ENCODE measurements at regions not wholly inside any gene's neighbourhood (a gene's known extent, or its start where the extent isn't known, plus 50 kb on each side); places are given as distances from the start of the nearest gene placed in this dataset.
"Not testable (repeated sequence)": the region's sequence is repeated elsewhere in the genome, so short reads cannot be mapped to it uniquely, and the experiment has no call there.

GRCh38 chr4:187128976-187129375 lies 405.3 kb upstream of the FAT1 start:
- no peak for DNase-seq (ENCODE audit: low read depth)

GRCh38 chr4:187131826-187132225 lies 408.2 kb upstream of the FAT1 start:
- not testable (repeated sequence) for DNase-seq (ENCODE audit: low read depth)

- no peak for DNase-seq (ENCODE audit: low read depth)
These were observed 412.2 kb upstream of the FAT1 start for GRCh38 chr4:187135878-187136277.

- DNase-seq (ENCODE audit: low read depth) = no peak
These were observed 415.5 kb upstream of the FAT1 start for GRCh38 chr4:187139141-187139540.

GRCh38 chr4:187141101-187141500 lies 417.4 kb upstream of the FAT1 start:
- no peak for DNase-seq (ENCODE audit: low read depth)

- DNase-seq (ENCODE audit: low read depth) = no peak
These were observed 425.7 kb upstream of the FAT1 start for GRCh38 chr4:187149229-187149945.

GRCh38 chr4:187157380-187157958 lies 433.8 kb upstream of the FAT1 start:
- DNase-seq (ENCODE audit: low read depth) = no peak

- DNase-seq (ENCODE audit: low read depth) = no peak
These were observed 434.3 kb upstream of the FAT1 start for GRCh38 chr4:187158003-187158402.

- DNase-seq (ENCODE audit: low read depth) = no peak
These were observed 436.8 kb upstream of the FAT1 start for GRCh38 chr4:187160486-187160885.

GRCh38 chr4:187166886-187167512 lies 443.3 kb upstream of the FAT1 start:
- DNase-seq (ENCODE audit: low read depth) = no peak

GRCh38 chr4:187171706-187172339 lies 448.2 kb upstream of the FAT1 start:
- DNase-seq (ENCODE audit: low read depth) = no peak

GRCh38 chr4:187172340-187172761 lies 448.7 kb upstream of the FAT1 start:
- no peak for DNase-seq (ENCODE audit: low read depth)

- DNase-seq (ENCODE audit: low read depth) = no peak
These were observed 451.1 kb upstream of the FAT1 start for GRCh38 chr4:187174749-187175148.

GRCh38 chr4:187175197-187175596 lies 451.5 kb upstream of the FAT1 start:
- DNase-seq (ENCODE audit: low read depth) = no peak

- no peak for DNase-seq (ENCODE audit: low read depth)
These were observed 452.7 kb upstream of the FAT1 start for GRCh38 chr4:187176261-187176910.

GRCh38 chr4:187178084-187178483 lies 454.4 kb upstream of the FAT1 start:
- DNase-seq (ENCODE audit: low read depth) = no peak

GRCh38 chr4:187178587-187178986 lies 454.9 kb upstream of the FAT1 start:
- no peak for DNase-seq (ENCODE audit: low read depth)

- DNase-seq (ENCODE audit: low read depth) = no peak
These were observed 455.7 kb upstream of the FAT1 start for GRCh38 chr4:187179086-187180058.

GRCh38 chr4:187181054-187181453 lies 457.4 kb upstream of the FAT1 start:
- no peak for DNase-seq (ENCODE audit: low read depth)

- no peak for DNase-seq (ENCODE audit: low read depth)
These were observed 459.7 kb upstream of the FAT1 start for GRCh38 chr4:187183346-187183745.

GRCh38 chr4:187183826-187184225 lies 460.2 kb upstream of the FAT1 start:
- no peak for DNase-seq (ENCODE audit: low read depth)
